Spleen (tissue), 11 donors: ENCODE measurements at regions not wholly inside any gene's neighbourhood (a gene's known extent, or its start where the extent isn't known, plus 50 kb on each side); places are given as distances from the start of the nearest gene placed in this dataset.

Experiments used
- DNase-seq: peaks from one replicate; pipeline ENCODE4 v3.0.0-alpha.2; 2020
- H3K27ac ChIP-seq, 8 donors: fragments of 200-600 bp; sonication (generic) in 7 of 8; 1 replicate in 4 of 8; 2 replicates in 4 of 8; pipeline versions ENCODE4 v1.5.0 to v1.8.0; 2016 to 2021; ENCODE audit warnings: inconsistent platforms in 4 of 8, mild to moderate bottlenecking in 4 of 8, moderate library complexity in 1 of 8
- H3K27me3 ChIP-seq, 7 donors: fragments of 200-600 bp; sonication (generic) in 6 of 7; replicated peaks in 1 of 7; 1 replicate in 4 of 7; 2 replicates in 3 of 7; pipeline versions ENCODE4 v1.5.0 to v1.8.0; 2016 to 2021; ENCODE audit warnings: inconsistent platforms in 3 of 7, mild to moderate bottlenecking in 1 of 7
- H3K36me3 ChIP-seq, 6 donors: fragments of 200-600 bp; sonication (generic) in 5 of 6; 1 replicate in 4 of 6; 2 replicates in 2 of 6; pipeline versions ENCODE4 v1.5.0 to v1.8.0; 2016 to 2021; ENCODE audit warnings: inconsistent platforms in 2 of 6
- H3K4me1 ChIP-seq, 6 donors: fragments of 200-600 bp; sonication (generic) in 5 of 6; 1 replicate in 3 of 6; 2 replicates in 3 of 6; pipeline versions ENCODE4 v1.5.0 to v1.8.0; 2016 to 2021; ENCODE audit warnings: inconsistent platforms in 3 of 6
- H3K4me3 ChIP-seq, 8 donors: fragments of 200-600 bp; sonication (generic) in 7 of 8; 1 replicate in 4 of 8; 2 replicates in 4 of 8; pipeline versions ENCODE4 v1.5.0 to v1.8.0; 2016 to 2021; ENCODE audit warnings: inconsistent platforms in 4 of 8, mild to moderate bottlenecking in 4 of 8, moderate library complexity in 2 of 8
- H3K9me3 ChIP-seq, 8 donors: fragments of 200-600 bp; sonication (generic) in 7 of 8; 1 replicate in 4 of 8; 2 replicates in 4 of 8; pipeline versions ENCODE4 v1.5.0 to v1.8.0; 2016 to 2021; ENCODE audit warnings: inconsistent platforms in 4 of 8
- POLR2A ChIP-seq, 3 donors: fragments of 450-650 bp; IDR thresholded peaks; one replicate each; pipeline ENCODE4 v1.5.1; 2017; ENCODE audit warnings: antibody characterized with exemption in 3 of 3, mild to moderate bottlenecking in 1 of 3
- POLR2AphosphoS5 ChIP-seq, 3 donors: sonication (generic); formaldehyde crosslinking; IDR thresholded peaks; one replicate each; pipeline ENCODE4 v1.5.1; 2017; ENCODE audit warnings: antibody characterized with exemption in 3 of 3
- WGBS, 5 donors: extraction: QIAGEN DNeasy Blood & Tissue Kit in 3 of 5; methylation state at CpG; one replicate each; pipeline versions ENCODE4 v1.1.5 to v1.1.7; 2013 to 2018; 5-methylcytosine and 5-hydroxymethylcytosine counted together
- intact Hi-C: fragments of 100-400 bp; cut with DNase I; formaldehyde crosslinking; loops from one replicate; pipeline ENCODE4 v1.15.0; 2023; ENCODE audit warnings: low total_unique reads
- TF ChIP-seq, protein P1 (sequence below), 11 experiments: fragments of 200-600 bp in 7 of 11; fragments of 450-650 bp in 4 of 11; sonication (generic) in 4 of 11; IDR thresholded peaks in 8 of 11; conservative IDR thresholded peaks in 3 of 11; 1 replicate in 7 of 11; 2 replicates in 4 of 11; pipeline versions ENCODE4 v1.4.0 to v1.8.0; 2016 to 2021; ENCODE audit warnings: antibody characterized with exemption in 11 of 11, inconsistent platforms in 4 of 11, mild to moderate bottlenecking in 1 of 11
- donor health status: healthy with polysubstance abuse.
- donor health status: DM: no; HTN: no; CAD: no; lungs with moderate emphysema.
- donor health status: DM: no; HTN: no; CAD: no.
- donor health status: Bipolar disorder and iron deficiency.
- donor health status: healthy.
- donor health status: DM: no; HTN: no; CAD: no.
- donor health status: DM: yes; HTN: yes; CAD: no.

DNA sequence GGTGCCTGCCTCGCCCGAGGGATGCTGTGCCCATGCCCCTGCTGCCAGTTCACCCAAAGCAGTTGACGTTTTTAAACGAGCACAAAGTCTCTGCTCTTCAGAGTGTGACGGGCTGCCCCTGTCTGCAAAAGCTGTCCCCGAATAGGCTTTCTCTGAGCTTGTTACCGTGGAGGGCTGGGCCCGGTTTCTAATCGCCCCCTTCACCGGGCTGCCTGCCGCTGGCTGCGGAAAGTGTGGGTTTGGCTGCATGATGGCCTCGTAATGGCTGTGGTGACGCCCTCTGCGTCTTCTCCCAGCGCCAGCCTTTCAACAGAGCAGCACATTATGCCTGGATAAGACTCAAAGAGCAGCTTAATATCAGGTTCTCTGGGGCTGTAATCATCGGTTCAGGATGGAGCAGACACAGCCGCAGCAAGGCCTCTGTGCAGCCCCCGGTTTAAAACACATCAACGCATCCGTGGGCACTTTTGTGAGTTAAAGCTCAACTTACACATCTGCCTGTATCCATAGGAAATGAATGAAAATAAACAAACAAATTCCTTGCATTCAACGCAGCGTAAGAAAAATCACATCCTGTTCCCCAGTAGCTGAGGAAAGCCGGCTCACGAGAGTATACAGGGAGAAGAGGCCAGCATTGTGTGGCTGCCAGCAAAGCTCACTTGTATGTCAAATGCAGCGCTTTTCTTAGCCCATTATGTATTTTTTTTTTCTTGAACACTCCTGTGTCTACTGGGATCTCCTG is 166.4 kb upstream of the SOX1 start:
- no peak for DNase-seq
- H3K27ac ChIP-seq, result no peak overlapping the region
- H3K4me1 ChIP-seq, result no peaks in the 10 kb centered on the region
- peaks cover 0 to 3% (median 0%) of the 10 kb centered on the region in 8 donors for H3K9me3 ChIP-seq
- WGBS, 5 donors, result 51 to 59% (median 54%) methylated on average over 23 to 26 of the region's 26 CpGs
- H3K36me3 ChIP-seq, result no peaks in the 10 kb centered on the region
- H3K4me3 ChIP-seq, result no peak overlapping the region
- intact Hi-C loops, result no loop called here
- peaks cover 0 to 47% (median 0%) of the 10 kb centered on the region in 7 donors for H3K27me3 ChIP-seq
- TF ChIP-seq POLR2AphosphoS5 (IDR thresholded peaks at IDR 0.05) (no peak), POLR2A (IDR thresholded peaks at IDR 0.05) (no peak)
- TF ChIP-seq, protein P1, sequence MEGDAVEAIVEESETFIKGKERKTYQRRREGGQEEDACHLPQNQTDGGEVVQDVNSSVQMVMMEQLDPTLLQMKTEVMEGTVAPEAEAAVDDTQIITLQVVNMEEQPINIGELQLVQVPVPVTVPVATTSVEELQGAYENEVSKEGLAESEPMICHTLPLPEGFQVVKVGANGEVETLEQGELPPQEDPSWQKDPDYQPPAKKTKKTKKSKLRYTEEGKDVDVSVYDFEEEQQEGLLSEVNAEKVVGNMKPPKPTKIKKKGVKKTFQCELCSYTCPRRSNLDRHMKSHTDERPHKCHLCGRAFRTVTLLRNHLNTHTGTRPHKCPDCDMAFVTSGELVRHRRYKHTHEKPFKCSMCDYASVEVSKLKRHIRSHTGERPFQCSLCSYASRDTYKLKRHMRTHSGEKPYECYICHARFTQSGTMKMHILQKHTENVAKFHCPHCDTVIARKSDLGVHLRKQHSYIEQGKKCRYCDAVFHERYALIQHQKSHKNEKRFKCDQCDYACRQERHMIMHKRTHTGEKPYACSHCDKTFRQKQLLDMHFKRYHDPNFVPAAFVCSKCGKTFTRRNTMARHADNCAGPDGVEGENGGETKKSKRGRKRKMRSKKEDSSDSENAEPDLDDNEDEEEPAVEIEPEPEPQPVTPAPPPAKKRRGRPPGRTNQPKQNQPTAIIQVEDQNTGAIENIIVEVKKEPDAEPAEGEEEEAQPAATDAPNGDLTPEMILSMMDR (IDR thresholded peaks at IDR 0.05 in 8 of 11, conservative IDR thresholded peaks at IDR 0.05 in 3 of 11), result no peak

DNA sequence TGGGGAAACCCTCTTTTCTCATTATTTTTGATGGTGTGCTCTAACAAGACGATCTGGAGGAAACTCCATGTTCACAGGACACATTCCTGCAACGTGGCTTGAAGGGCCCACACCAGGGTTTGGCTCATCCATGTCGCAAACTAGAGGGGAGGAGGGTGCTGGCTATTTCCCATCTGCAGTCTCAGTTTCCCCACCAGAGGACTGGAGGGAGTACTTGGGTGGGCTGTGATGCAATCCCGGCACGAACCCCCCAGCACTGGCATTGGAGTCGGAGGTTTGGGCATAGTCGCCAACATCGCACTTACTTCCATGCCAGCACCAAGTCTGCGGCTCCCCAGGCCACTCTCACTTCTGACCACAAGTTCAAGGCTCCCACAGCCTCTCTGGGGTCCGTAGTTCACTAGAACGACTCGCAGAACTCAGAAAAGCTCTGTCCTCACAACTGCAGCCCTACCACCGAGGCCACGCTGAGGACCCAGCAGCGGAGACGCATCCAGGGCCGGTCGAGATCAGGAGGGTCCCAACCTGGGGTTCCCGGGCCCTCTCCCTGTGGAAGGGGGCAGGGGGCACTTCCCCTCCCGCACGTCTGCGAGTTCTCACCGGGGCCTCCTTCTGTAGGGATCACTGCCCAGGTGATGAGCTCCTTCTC is 165.6 kb upstream of the SOX1 start:
- intact Hi-C loops, result no loop called here
- TF ChIP-seq POLR2AphosphoS5 (IDR thresholded peaks at IDR 0.05), result no peak
- TF ChIP-seq, protein P1 (IDR thresholded peaks at IDR 0.05 in 8 of 11, conservative IDR thresholded peaks at IDR 0.05 in 3 of 11), result no peak
- TF ChIP-seq POLR2A (IDR thresholded peaks at IDR 0.05), result no peak
- H3K27me3 ChIP-seq, result peaks cover 0 to 41% (median 0%) of the 10 kb centered on the region in 7 donors

DNA sequence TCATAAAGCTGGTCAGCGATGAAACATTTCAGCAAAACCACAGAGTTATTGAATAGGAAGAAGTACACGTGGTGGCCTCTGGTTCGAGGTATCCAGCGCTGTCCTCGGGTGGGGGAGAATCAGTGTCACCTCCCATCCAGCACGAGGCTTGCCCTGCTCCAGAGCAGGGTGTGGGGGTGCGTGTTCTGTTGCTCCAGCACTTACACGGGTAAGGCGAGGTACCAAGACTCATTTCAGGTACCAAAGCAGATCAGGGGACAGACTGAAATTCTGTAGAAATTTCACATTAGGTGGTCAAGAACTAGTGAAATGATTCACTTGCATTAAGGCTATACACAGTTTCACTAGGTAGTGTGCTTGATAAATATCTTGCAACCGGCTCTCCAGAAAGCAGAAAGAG is 164.2 kb upstream of the SOX1 start:
- WGBS, 5 donors, result 63 to 84% (median 77%) methylated on average over 10 of the region's 10 CpGs
- intact Hi-C loops, result no loop called here
- no peak for DNase-seq

More for the DNA sequence above, 165.6 kb upstream of the SOX1 start:
- Histone ChIP-seq H3K4me3 (no peak overlapping the region), H3K36me3 (no peaks in the 10 kb centered on the region), H3K4me1 (no peaks in the 10 kb centered on the region), H3K9me3 (no peaks in the 10 kb centered on the region), H3K27ac (no peak overlapping the region)
- 76 to 89% (median 82%) methylated on average over 23 of the region's 23 CpGs for WGBS, 5 donors
- no peak for DNase-seq

More for the DNA sequence above, 164.2 kb upstream of the SOX1 start:
- no peak for TF ChIP-seq POLR2A (IDR thresholded peaks at IDR 0.05)
- TF ChIP-seq POLR2AphosphoS5 (IDR thresholded peaks at IDR 0.05), result no peak
- TF ChIP-seq, protein P1 (IDR thresholded peaks at IDR 0.05 in 8 of 11, conservative IDR thresholded peaks at IDR 0.05 in 3 of 11), result no peak
- no peaks in the 10 kb centered on the region for H3K4me1 ChIP-seq
- no peaks in the 10 kb centered on the region for H3K36me3 ChIP-seq
- peaks cover 0 to 28% (median 0%) of the 10 kb centered on the region in 7 donors for H3K27me3 ChIP-seq
- no peak overlapping the region for H3K27ac ChIP-seq
- H3K4me3 ChIP-seq, result no peak overlapping the region
- H3K9me3 ChIP-seq, result no peaks in the 10 kb centered on the region
